ENCODE measurements at regions not wholly inside any gene's neighbourhood (a gene's known extent, or its start where the extent isn't known, plus 50 kb on each side); places are given as distances from the start of the nearest gene placed in this dataset.

DNA sequence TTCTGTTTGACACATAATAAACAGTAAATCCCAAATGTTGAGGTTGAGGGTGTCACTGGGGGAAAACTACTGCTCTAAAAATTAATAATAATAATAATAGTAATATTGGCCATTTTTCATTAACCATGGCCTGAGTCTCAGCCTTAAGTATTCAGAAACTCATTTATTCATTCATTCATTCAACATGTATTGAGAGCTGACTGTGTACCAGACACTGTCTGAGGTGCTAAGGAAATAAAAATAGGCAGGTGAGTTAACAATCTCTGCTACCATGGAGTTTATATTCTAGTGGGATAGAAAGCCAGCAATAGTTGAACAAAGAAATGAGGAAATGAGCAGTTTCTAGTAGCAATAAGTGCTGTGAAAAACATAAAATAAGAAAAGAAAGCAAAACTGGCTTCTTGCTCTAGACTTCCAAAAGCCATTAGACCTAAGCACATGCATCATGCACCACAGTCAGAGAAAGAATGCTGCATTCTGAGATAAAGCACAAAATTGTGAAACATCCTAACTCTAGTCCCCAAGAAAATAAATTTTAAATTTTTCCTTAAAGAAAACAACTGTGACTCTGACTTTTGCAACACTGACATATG lies 278.7 kb downstream of the RCHY1 start:
- no peak for ATAC-seq
- H3K27me3 ChIP-seq = no peaks in the 10 kb centered on the region
- H3K4me3 ChIP-seq = no peak overlapping the region
- no peak for TF ChIP-seq POLR2A (IDR thresholded peaks at IDR 0.05)
- TF ChIP-seq, protein P1, sequence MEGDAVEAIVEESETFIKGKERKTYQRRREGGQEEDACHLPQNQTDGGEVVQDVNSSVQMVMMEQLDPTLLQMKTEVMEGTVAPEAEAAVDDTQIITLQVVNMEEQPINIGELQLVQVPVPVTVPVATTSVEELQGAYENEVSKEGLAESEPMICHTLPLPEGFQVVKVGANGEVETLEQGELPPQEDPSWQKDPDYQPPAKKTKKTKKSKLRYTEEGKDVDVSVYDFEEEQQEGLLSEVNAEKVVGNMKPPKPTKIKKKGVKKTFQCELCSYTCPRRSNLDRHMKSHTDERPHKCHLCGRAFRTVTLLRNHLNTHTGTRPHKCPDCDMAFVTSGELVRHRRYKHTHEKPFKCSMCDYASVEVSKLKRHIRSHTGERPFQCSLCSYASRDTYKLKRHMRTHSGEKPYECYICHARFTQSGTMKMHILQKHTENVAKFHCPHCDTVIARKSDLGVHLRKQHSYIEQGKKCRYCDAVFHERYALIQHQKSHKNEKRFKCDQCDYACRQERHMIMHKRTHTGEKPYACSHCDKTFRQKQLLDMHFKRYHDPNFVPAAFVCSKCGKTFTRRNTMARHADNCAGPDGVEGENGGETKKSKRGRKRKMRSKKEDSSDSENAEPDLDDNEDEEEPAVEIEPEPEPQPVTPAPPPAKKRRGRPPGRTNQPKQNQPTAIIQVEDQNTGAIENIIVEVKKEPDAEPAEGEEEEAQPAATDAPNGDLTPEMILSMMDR (IDR thresholded peaks at IDR 0.05) = no peak
- no peak overlapping the region for H3K27ac ChIP-seq
- intact Hi-C loops (cut with DNase I) = no loop called here
- no peaks in the 10 kb centered on the region for H3K36me3 ChIP-seq
- H3K4me1 ChIP-seq = no peaks in the 10 kb centered on the region
- DNase-seq = no peak
- peaks cover 0 to 13% (median 0%) of the 10 kb centered on the region in 12 donors for H3K9me3 ChIP-seq

DNA sequence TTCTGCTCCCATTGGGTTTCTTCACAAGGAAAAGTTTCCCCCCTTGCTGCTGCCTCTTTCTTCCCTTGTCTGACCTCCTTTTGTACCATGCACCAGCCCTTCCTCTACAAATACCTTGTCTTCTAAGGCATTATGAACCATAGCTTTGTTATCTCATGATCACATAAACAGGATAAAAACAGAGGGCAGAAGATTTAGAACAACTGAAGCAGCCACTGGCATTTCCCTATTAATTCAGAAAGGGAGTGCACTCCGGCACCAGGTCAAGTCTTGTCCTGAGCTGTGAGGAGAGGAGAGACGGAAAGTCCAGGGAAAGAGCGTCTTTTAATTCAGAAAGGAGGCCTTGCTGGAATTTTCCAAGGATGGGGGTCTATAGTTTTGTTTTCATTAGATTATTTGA lies 281.7 kb downstream of the RCHY1 start:
- Histone ChIP-seq H3K9me3 (no peaks in the 10 kb centered on the region), H3K4me3 (no peak overlapping the region), H3K27ac (no peak overlapping the region), H3K4me1 (no peaks in the 10 kb centered on the region), H3K27me3 (no peaks in the 10 kb centered on the region), H3K36me3 (no peaks in the 10 kb centered on the region)
- no peak for ATAC-seq
- no peak for DNase-seq
- no peak for TF ChIP-seq POLR2A (IDR thresholded peaks at IDR 0.05)
- TF ChIP-seq, protein P1 (IDR thresholded peaks at IDR 0.05) = no peak
- WGBS, 4 donors = 37 to 46% (median 40%) methylated on average over 3 of the region's 3 CpGs
- intact Hi-C loops (cut with DNase I) = no loop called here

DNA sequence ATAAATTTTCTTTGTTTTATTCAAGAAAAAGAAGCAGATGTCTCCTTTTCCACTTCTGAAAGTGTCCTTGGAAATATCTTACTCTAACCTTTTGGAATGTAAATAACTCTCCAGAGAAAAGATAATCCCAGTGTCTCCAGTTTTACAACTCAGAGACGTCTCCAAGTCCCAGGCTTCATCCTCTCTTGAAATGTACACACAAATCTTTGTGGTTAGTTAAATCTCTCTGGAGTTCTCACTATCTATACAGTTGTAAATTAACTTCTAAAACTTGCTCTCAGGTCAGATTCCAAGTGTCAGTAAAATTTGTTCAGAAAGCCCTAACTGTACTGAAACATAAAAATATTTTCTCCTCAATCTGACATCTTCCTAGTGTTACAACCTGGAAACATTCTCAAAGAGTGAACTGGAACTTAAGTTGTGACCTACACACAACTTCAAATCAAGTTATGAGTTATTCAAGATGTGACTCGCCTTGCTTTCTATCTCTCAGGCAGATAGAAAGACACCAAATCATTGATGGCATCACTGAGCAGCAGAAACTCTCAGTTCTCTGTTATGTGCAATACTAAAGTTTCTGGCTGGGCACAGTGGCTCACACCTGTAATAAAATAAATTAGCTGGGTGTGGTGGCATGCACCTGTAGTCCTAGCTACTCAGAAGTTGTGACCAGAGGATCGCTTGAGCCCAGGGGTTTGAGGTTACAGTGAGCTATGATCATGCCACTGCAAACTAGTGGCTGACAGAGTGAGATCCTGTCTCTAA lies 284.2 kb downstream of the RCHY1 start:
- no peaks in the 10 kb centered on the region for H3K36me3 ChIP-seq
- H3K4me1 ChIP-seq = no peaks in the 10 kb centered on the region
- peaks cover 0 to 9% (median 0%) of the 10 kb centered on the region in 12 donors for H3K9me3 ChIP-seq
- H3K27ac ChIP-seq = no peak overlapping the region
- WGBS, 4 donors = 46 to 58% (median 55%) methylated on average over 3 of the region's 3 CpGs
- H3K4me3 ChIP-seq = no peak overlapping the region
- no peak for TF ChIP-seq POLR2A (IDR thresholded peaks at IDR 0.05)
- TF ChIP-seq, protein P1 (IDR thresholded peaks at IDR 0.05) = no peak
- H3K27me3 ChIP-seq = no peaks in the 10 kb centered on the region
- intact Hi-C loops (cut with DNase I) = no loop called here
- DNase-seq (no peak), ATAC-seq (no peak)

DNA sequence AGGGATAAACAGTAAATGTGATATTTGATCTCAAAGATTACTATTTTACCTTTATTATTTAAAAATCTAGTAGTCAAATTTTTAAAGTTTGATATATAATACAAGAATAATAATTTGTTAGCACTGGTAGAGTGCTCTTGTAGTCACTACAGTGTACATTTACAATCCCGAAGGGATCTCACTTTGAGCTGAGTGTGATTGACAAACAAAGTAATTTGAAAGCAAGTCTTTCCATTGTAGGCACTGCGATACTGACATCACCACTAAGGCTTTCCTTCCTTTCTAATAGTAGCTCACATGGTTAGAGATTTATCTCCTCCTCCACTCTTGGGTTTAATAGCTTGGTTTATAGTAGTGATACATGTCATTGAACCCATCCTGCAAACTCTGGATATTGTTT lies 280.6 kb downstream of the PARM1 start:
- TF ChIP-seq, protein P1 (IDR thresholded peaks at IDR 0.05) = no peak
- no peak for TF ChIP-seq POLR2A (IDR thresholded peaks at IDR 0.05)
- intact Hi-C loops (cut with DNase I) = no loop called here
- 78 to 84% (median 81%) methylated on average over 2 of the region's 2 CpGs for WGBS, 4 donors
- no peak overlapping the region for H3K4me3 ChIP-seq
- no peaks in the 10 kb centered on the region for H3K27me3 ChIP-seq
- peaks cover 0 to 8% (median 0%) of the 10 kb centered on the region in 12 donors for H3K9me3 ChIP-seq
- ATAC-seq (no peak), DNase-seq (no peak)
- H3K36me3 ChIP-seq = no peaks in the 10 kb centered on the region
- H3K4me1 ChIP-seq = no peaks in the 10 kb centered on the region
- H3K27ac ChIP-seq = no peak overlapping the region

Measured in heart left ventricle (tissue), 16 donors.